Gastrocnemius medialis (tissue), 4 donors: ENCODE measurements at regions not wholly inside any gene's neighbourhood (a gene's known extent, or its start where the extent isn't known, plus 50 kb on each side); places are given as distances from the start of the nearest gene placed in this dataset.

ENCODE experiments used
- ATAC-seq, 2 donors: fragments of 150-250 bp; one replicate each; pipeline ENCODE4 v1.9.1; 2016
- DNase-seq, 2 donors: peaks; one replicate each; pipeline ENCODE4 v3.0.0-alpha.2; 2019
- H3K27ac ChIP-seq, 4 donors: fragments of 200-600 bp; sonication (generic); 1 replicate in 1 of 4; 2 replicates in 3 of 4; pipeline ENCODE4 v1.5.1; 2016 to 2018; ENCODE audit warnings: mild to moderate bottlenecking in 2 of 4, moderate library complexity in 1 of 4
- H3K27me3 ChIP-seq, 3 donors: fragments of 200-600 bp; sonication (generic) in 2 of 3; 1 replicate in 1 of 3; 2 replicates in 2 of 3; pipeline versions ENCODE4 v1.5.1 to v1.6.0; 2016 to 2019; ENCODE audit warnings: mild to moderate bottlenecking in 1 of 3, moderate library complexity in 1 of 3
- H3K36me3 ChIP-seq, 2 donors: fragments of 200-600 bp; sonication (generic) in 1 of 2; one replicate each; pipeline ENCODE4 v1.5.1; 2017 to 2018
- H3K4me1 ChIP-seq, 2 donors: fragments of 200-600 bp; sonication (generic) in 1 of 2; one replicate each; pipeline ENCODE4 v1.5.1; 2016 to 2017; ENCODE audit warnings: mild to moderate bottlenecking in 2 of 2
- H3K4me3 ChIP-seq, 4 donors: fragments of 200-600 bp; sonication (generic) in 3 of 4; 1 replicate in 1 of 4; 2 replicates in 3 of 4; pipeline ENCODE4 v1.5.1; 2016 to 2019; ENCODE audit warnings: mild to moderate bottlenecking in 2 of 4
- H3K9me3 ChIP-seq, 3 donors: fragments of 200-600 bp; sonication (generic) in 2 of 3; 1 replicate in 1 of 3; 2 replicates in 2 of 3; pipeline ENCODE4 v1.5.1; 2016 to 2019
- CTCF ChIP-seq, 5 experiments: fragments of 450-650 bp in 3 of 5; fragments of 200-600 bp in 2 of 5; sonication (generic) in 2 of 5; IDR thresholded peaks in 4 of 5; conservative IDR thresholded peaks in 1 of 5; 1 replicate in 4 of 5; 2 replicates in 1 of 5; pipeline ENCODE4 v1.5.1; 2016 to 2019; ENCODE audit warnings: antibody characterized with exemption in 5 of 5, mild to moderate bottlenecking in 3 of 5, moderate library complexity in 3 of 5
- POLR2A ChIP-seq, 2 donors: fragments of 450-650 bp; IDR thresholded peaks; one replicate each; pipeline ENCODE4 v1.6.1; 2017; ENCODE audit warnings: antibody characterized with exemption in 2 of 2, mild to moderate bottlenecking in 2 of 2, moderate library complexity in 2 of 2
- in situ Hi-C, 4 donors: fragments of 200-750 bp; cut with MboI; loops; one replicate each; pipeline versions ENCODE4 v1.15.0 to v1.8.0; 2017; ENCODE audit warnings: low sequenced_read_pairs in 4 of 4
- intact Hi-C: fragments of 100-400 bp; cut with DNase I; formaldehyde crosslinking; loops from one replicate; pipeline ENCODE4 v1.15.1; 2023; ENCODE audit warnings: low total_unique reads

- DNase-seq (no peak), ATAC-seq (no peak)
- intact Hi-C loops, result no loop called here
- Histone ChIP-seq H3K4me1 (no peaks in the 10 kb centered on the region), H3K36me3 (no peaks in the 10 kb centered on the region), H3K9me3 (no peaks in the 10 kb centered on the region), H3K27ac (no peak overlapping the region), H3K4me3 (no peak overlapping the region), H3K27me3 (no peaks in the 10 kb centered on the region)
- in situ Hi-C loops, result no loop called here
- no peak for TF ChIP-seq POLR2A (IDR thresholded peaks at IDR 0.05)
- no peak for TF ChIP-seq CTCF (IDR thresholded peaks at IDR 0.05 in 4 of 5, conservative IDR thresholded peaks at IDR 0.05 in 1 of 5)
Measured at GRCh38 chr6:159427771-159428170, 258.6 kb downstream of the FNDC1 start.

- ATAC-seq (no peak), DNase-seq (no peak)
- Histone ChIP-seq H3K36me3 (no peaks in the 10 kb centered on the region), H3K4me1 (no peaks in the 10 kb centered on the region), H3K9me3 (no peaks in the 10 kb centered on the region), H3K4me3 (no peak overlapping the region), H3K27ac (no peak overlapping the region), H3K27me3 (no peaks in the 10 kb centered on the region)
- intact Hi-C loops, result no loop called here
- in situ Hi-C loops, result no loop called here
- no peak for TF ChIP-seq POLR2A (IDR thresholded peaks at IDR 0.05)
Measured at GRCh38 chr6:159427335-159427734, 258.1 kb downstream of the FNDC1 start.

GRCh38 chr6:159425421-159425820, 256.2 kb downstream of the FNDC1 start:
- in situ Hi-C loops (no loop called here), intact Hi-C loops (no loop called here)
- Histone ChIP-seq H3K9me3 (no peaks in the 10 kb centered on the region), H3K27me3 (no peaks in the 10 kb centered on the region), H3K4me3 (no peak overlapping the region), H3K36me3 (no peaks in the 10 kb centered on the region), H3K4me1 (no peaks in the 10 kb centered on the region), H3K27ac (no peak overlapping the region)
- DNase-seq (no peak), ATAC-seq (no peak)
- TF ChIP-seq POLR2A (IDR thresholded peaks at IDR 0.05) (no peak), CTCF (IDR thresholded peaks at IDR 0.05 in 4 of 5, conservative IDR thresholded peaks at IDR 0.05 in 1 of 5) (no peak)

- H3K36me3 ChIP-seq, result no peaks in the 10 kb centered on the region
- H3K4me3 ChIP-seq, result no peak overlapping the region
- no peaks in the 10 kb centered on the region for H3K9me3 ChIP-seq
- no peak for TF ChIP-seq POLR2A (IDR thresholded peaks at IDR 0.05)
- no peak for TF ChIP-seq CTCF (IDR thresholded peaks at IDR 0.05 in 4 of 5, conservative IDR thresholded peaks at IDR 0.05 in 1 of 5)
- H3K27ac ChIP-seq, result no peak overlapping the region
- H3K27me3 ChIP-seq, result no peaks in the 10 kb centered on the region
- intact Hi-C loops, result no loop called here
- ATAC-seq, result no peak
- in situ Hi-C loops, result no loop called here
- no peaks in the 10 kb centered on the region for H3K4me1 ChIP-seq
- DNase-seq, result no peak
Measured at GRCh38 chr6:159422041-159422984, 253.1 kb downstream of the FNDC1 start.

- intact Hi-C loops, result no loop called here
- H3K4me1 ChIP-seq, result no peaks in the 10 kb centered on the region
- no peak for TF ChIP-seq POLR2A (IDR thresholded peaks at IDR 0.05)
- H3K4me3 ChIP-seq, result no peak overlapping the region
- ATAC-seq (no peak), DNase-seq (no peak)
- no peaks in the 10 kb centered on the region for H3K36me3 ChIP-seq
- no peak overlapping the region for H3K27ac ChIP-seq
- no peaks in the 10 kb centered on the region for H3K9me3 ChIP-seq
- no peaks in the 10 kb centered on the region for H3K27me3 ChIP-seq
- in situ Hi-C loops, result no loop called here
Measured at GRCh38 chr6:159421586-159421985, 252.4 kb downstream of the FNDC1 start.
